ENCODE measurements at regions not wholly inside any gene's neighbourhood (a gene's known extent, or its start where the extent isn't known, plus 50 kb on each side); places are given as distances from the start of the nearest gene placed in this dataset.

DNA sequence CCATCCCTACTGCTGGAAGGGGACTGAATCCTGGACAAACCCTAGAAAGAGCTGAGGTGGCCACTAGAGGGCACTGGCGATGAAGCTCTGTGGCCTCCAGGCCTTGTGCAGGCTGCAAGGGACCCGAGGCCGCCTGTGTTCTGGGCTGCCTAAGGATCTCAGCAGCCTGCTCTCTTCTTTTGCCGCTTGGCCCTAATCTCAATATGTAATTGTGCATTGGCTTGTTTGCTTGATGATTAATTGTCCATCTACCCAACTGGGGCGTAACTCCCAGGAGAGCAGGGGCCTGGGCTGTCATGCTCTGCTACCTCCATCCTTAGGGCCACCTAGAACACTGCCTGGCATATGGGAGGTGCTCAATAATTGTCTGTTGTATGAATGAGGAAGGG lies 73.8 kb downstream of the SYNE3 start (continued):
- TF ChIP-seq, protein P1, sequence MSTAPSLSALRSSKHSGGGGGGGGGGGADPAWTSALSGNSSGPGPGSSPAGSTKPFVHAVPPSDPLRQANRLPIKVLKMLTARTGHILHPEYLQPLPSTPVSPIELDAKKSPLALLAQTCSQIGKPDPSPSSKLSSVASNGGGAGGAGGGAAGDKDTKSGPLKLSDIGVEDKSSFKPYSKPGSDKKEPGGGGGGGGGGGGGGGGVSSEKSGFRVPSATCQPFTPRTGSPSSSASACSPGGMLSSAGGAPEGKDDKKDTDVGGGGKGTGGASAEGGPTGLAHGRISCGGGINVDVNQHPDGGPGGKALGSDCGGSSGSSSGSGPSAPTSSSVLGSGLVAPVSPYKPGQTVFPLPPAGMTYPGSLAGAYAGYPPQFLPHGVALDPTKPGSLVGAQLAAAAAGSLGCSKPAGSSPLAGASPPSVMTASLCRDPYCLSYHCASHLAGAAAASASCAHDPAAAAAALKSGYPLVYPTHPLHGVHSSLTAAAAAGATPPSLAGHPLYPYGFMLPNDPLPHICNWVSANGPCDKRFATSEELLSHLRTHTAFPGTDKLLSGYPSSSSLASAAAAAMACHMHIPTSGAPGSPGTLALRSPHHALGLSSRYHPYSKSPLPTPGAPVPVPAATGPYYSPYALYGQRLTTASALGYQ (CRISPR knock-in tag; IDR thresholded peaks at IDR 0.05): no peak
- TF ChIP-seq NFIB (CRISPR knock-in tag; IDR thresholded peaks at IDR 0.05; ENCODE audit: borderline replicate concordance) (no peak), ATF1 (CRISPR knock-in tag; IDR thresholded peaks at IDR 0.05) (no peak), CEBPG (CRISPR knock-in tag; IDR thresholded peaks at IDR 0.05) (no peak), FOXC1 (CRISPR knock-in tag; IDR thresholded peaks at IDR 0.05; ENCODE audit: borderline replicate concordance) (peak; percentile 20; the same call in 1 of the 2 replicates), RXRB (CRISPR knock-in tag; IDR thresholded peaks at IDR 0.05; ENCODE audit: borderline replicate concordance) (peak; percentile 27; the same call in 1 of the 2 replicates), ZNF160 (CRISPR knock-in tag; IDR thresholded peaks at IDR 0.05) (no peak), ZFP82 (CRISPR knock-in tag; IDR thresholded peaks at IDR 0.05; ENCODE audit: borderline replicate concordance) (no peak)
- TF ChIP-seq, protein P2, sequence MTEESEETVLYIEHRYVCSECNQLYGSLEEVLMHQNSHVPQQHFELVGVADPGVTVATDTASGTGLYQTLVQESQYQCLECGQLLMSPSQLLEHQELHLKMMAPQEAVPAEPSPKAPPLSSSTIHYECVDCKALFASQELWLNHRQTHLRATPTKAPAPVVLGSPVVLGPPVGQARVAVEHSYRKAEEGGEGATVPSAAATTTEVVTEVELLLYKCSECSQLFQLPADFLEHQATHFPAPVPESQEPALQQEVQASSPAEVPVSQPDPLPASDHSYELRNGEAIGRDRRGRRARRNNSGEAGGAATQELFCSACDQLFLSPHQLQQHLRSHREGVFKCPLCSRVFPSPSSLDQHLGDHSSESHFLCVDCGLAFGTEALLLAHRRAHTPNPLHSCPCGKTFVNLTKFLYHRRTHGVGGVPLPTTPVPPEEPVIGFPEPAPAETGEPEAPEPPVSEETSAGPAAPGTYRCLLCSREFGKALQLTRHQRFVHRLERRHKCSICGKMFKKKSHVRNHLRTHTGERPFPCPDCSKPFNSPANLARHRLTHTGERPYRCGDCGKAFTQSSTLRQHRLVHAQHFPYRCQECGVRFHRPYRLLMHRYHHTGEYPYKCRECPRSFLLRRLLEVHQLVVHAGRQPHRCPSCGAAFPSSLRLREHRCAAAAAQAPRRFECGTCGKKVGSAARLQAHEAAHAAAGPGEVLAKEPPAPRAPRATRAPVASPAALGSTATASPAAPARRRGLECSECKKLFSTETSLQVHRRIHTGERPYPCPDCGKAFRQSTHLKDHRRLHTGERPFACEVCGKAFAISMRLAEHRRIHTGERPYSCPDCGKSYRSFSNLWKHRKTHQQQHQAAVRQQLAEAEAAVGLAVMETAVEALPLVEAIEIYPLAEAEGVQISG (CRISPR knock-in tag; IDR thresholded peaks at IDR 0.05): peak; percentile 42; the same call in 1 of the 2 replicates
- TF ChIP-seq, protein P3, sequence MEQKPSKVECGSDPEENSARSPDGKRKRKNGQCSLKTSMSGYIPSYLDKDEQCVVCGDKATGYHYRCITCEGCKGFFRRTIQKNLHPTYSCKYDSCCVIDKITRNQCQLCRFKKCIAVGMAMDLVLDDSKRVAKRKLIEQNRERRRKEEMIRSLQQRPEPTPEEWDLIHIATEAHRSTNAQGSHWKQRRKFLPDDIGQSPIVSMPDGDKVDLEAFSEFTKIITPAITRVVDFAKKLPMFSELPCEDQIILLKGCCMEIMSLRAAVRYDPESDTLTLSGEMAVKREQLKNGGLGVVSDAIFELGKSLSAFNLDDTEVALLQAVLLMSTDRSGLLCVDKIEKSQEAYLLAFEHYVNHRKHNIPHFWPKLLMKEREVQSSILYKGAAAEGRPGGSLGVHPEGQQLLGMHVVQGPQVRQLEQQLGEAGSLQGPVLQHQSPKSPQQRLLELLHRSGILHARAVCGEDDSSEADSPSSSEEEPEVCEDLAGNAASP (CRISPR knock-in tag; IDR thresholded peaks at IDR 0.05; ENCODE audit: borderline replicate concordance): 0 out of 2 replicates have a peak, but pooled peaks have one; percentile 26
- TF ChIP-seq, protein P4, sequence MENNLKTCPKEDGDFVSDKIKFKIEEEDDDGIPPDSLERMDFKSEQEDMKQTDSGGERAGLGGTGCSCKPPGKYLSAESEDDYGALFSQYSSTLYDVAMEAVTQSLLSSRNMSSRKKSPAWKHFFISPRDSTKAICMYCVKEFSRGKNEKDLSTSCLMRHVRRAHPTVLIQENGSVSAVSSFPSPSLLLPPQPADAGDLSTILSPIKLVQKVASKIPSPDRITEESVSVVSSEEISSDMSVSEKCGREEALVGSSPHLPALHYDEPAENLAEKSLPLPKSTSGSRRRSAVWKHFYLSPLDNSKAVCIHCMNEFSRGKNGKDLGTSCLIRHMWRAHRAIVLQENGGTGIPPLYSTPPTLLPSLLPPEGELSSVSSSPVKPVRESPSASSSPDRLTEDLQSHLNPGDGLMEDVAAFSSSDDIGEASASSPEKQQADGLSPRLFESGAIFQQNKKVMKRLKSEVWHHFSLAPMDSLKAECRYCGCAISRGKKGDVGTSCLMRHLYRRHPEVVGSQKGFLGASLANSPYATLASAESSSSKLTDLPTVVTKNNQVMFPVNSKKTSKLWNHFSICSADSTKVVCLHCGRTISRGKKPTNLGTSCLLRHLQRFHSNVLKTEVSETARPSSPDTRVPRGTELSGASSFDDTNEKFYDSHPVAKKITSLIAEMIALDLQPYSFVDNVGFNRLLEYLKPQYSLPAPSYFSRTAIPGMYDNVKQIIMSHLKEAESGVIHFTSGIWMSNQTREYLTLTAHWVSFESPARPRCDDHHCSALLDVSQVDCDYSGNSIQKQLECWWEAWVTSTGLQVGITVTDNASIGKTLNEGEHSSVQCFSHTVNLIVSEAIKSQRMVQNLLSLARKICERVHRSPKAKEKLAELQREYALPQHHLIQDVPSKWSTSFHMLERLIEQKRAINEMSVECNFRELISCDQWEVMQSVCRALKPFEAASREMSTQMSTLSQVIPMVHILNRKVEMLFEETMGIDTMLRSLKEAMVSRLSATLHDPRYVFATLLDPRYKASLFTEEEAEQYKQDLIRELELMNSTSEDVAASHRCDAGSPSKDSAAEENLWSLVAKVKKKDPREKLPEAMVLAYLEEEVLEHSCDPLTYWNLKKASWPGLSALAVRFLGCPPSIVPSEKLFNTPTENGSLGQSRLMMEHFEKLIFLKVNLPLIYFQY (CRISPR knock-in tag; IDR thresholded peaks at IDR 0.05; ENCODE audit: borderline replicate concordance): no peak
- TF ChIP-seq, protein P5, sequence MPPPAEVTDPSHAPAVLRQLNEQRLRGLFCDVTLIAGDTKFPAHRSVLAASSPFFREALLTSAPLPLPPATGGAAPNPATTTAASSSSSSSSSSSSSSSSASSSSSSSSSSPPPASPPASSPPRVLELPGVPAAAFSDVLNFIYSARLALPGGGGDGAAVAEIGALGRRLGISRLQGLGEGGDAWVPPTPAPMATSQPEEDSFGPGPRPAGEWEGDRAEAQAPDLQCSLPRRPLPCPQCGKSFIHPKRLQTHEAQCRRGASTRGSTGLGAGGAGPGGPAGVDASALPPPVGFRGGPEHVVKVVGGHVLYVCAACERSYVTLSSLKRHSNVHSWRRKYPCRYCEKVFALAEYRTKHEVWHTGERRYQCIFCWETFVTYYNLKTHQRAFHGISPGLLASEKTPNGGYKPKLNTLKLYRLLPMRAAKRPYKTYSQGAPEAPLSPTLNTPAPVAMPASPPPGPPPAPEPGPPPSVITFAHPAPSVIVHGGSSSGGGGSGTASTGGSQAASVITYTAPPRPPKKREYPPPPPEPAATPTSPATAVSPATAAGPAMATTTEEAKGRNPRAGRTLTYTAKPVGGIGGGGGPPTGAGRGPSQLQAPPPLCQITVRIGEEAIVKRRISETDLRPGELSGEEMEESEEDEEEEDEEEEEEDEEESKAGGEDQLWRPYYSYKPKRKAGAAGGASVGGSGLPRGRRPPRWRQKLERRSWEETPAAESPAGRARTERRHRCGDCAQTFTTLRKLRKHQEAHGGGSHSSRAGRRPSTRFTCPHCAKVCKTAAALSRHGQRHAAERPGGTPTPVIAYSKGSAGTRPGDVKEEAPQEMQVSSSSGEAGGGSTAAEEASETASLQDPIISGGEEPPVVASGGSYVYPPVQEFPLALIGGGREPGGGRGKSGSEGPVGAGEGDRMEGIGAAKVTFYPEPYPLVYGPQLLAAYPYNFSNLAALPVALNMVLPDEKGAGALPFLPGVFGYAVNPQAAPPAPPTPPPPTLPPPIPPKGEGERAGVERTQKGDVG (CRISPR knock-in tag; IDR thresholded peaks at IDR 0.05; ENCODE audit: borderline replicate concordance): no peak
- TF ChIP-seq, protein P6, sequence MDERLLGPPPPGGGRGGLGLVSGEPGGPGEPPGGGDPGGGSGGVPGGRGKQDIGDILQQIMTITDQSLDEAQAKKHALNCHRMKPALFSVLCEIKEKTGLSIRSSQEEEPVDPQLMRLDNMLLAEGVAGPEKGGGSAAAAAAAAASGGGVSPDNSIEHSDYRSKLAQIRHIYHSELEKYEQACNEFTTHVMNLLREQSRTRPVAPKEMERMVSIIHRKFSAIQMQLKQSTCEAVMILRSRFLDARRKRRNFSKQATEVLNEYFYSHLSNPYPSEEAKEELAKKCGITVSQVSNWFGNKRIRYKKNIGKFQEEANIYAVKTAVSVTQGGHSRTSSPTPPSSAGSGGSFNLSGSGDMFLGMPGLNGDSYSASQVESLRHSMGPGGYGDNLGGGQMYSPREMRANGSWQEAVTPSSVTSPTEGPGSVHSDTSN (CRISPR knock-in tag; IDR thresholded peaks at IDR 0.05): no peak

All from HepG2 (cell line).